ENCODE measurements at regions not wholly inside any gene's neighbourhood (a gene's known extent, or its start where the extent isn't known, plus 50 kb on each side); places are given as distances from the start of the nearest gene placed in this dataset.

- TF ChIP-seq FOS (IDR thresholded peaks at IDR 0.05; ENCODE audit: low read depth, low read length): no peak
- no peak for TF ChIP-seq MXI1 (IDR thresholded peaks at IDR 0.05; ENCODE audit: borderline replicate concordance, low read depth, low read length)
- no peak for TF ChIP-seq SMC3 (IDR thresholded peaks at IDR 0.05; ENCODE audit: low read depth, low read length)
Measured at GRCh38 chr7:119988401-119988800, 284.6 kb upstream of the KCND2 start.

Data from IMR-90 (cell line).